HG02763 (cell line): ENCODE measurements at regions not wholly inside any gene's neighbourhood (a gene's known extent, or its start where the extent isn't known, plus 50 kb on each side); places are given as distances from the start of the nearest gene placed in this dataset.
"Not testable (repeated sequence)": the region's sequence is repeated elsewhere in the genome, so short reads cannot be mapped to it uniquely, and the experiment has no call there.

ENCODE experiments used
- ATAC-seq: cut with Tn5 transposase; IDR thresholded peaks from one replicate; pipeline ENCODE4 v1.9.1; 2021; ENCODE audit warnings: mild to moderate bottlenecking, moderate library complexity; ENCODE audit not compliant: unreplicated experiment

GRCh38 chr16:22675745-22676540 is 138.0 kb upstream of the HS3ST2 start:
- ATAC-seq = no peak

- no peak for ATAC-seq
These were observed 136.7 kb upstream of the HS3ST2 start for GRCh38 chr16:22677024-22677830.

GRCh38 chr16:22678311-22678710 is 135.7 kb upstream of the HS3ST2 start:
- no peak for ATAC-seq

- ATAC-seq = no peak
These were observed 132.2 kb upstream of the HS3ST2 start for GRCh38 chr16:22681554-22682291.

GRCh38 chr16:22683258-22683657 is 130.7 kb upstream of the HS3ST2 start:
- ATAC-seq = no peak

GRCh38 chr16:22683730-22684573 is 130.0 kb upstream of the HS3ST2 start:
- no peak for ATAC-seq

GRCh38 chr16:22684574-22685458 is 129.1 kb upstream of the HS3ST2 start:
- no peak for ATAC-seq

GRCh38 chr16:22685459-22685830 is 128.5 kb upstream of the HS3ST2 start:
- no peak for ATAC-seq

- ATAC-seq = no peak
These were observed 126.9 kb upstream of the HS3ST2 start for GRCh38 chr16:22687031-22687530.

GRCh38 chr16:22688463-22688862 is 125.5 kb upstream of the HS3ST2 start:
- no peak for ATAC-seq

- ATAC-seq = no peak
These were observed 125.0 kb upstream of the HS3ST2 start for GRCh38 chr16:22688930-22689329.

- ATAC-seq = no peak
These were observed 122.6 kb upstream of the HS3ST2 start for GRCh38 chr16:22691335-22691734.

GRCh38 chr16:22692034-22692433 is 121.9 kb upstream of the HS3ST2 start:
- no peak for ATAC-seq

- ATAC-seq = no peak
These were observed 120.9 kb upstream of the HS3ST2 start for GRCh38 chr16:22692916-22693637.

GRCh38 chr16:22693638-22694340 is 120.2 kb upstream of the HS3ST2 start:
- no peak for ATAC-seq

- no peak for ATAC-seq
These were observed 119.0 kb upstream of the HS3ST2 start for GRCh38 chr16:22694887-22695382.

- not testable (repeated sequence) for ATAC-seq
These were observed 118.2 kb upstream of the HS3ST2 start for GRCh38 chr16:22695773-22696172.

- ATAC-seq = no peak
These were observed 114.6 kb upstream of the HS3ST2 start for GRCh38 chr16:22699356-22699755.
